ENCODE measurements at regions not wholly inside any gene's neighbourhood (a gene's known extent, or its start where the extent isn't known, plus 50 kb on each side); places are given as distances from the start of the nearest gene placed in this dataset.

DNA sequence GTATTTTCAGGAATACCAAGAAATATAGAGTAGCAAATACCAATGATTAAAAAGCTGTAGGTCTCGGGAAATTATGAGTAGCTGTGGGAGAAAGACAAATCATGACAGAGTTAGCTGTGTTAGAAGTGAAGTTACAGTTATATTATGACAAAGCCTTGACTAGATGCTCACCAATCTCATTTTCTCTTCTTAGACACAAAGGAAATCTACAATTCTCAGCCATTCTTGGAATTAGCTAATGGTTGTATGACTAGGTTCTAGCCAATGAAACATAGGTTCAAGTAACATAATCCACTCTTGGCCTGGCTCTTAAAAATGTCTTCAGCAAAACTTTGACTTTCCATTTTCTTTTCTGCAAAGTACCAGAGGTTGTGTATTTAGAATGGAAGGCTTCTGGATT, 228.8 kb upstream of the MTPN start:
- Histone ChIP-seq H4K8ac (ENCODE audit: extremely low read depth, insufficient read depth, low read length) (no peak overlapping the region), H4K91ac (replicated peaks; ENCODE audit: insufficient read length, low read length) (no peak overlapping the region), H3K36me3 (ENCODE audit: control insufficient read depth in 2 of 4, insufficient read depth in 4 of 4, low read length in 3 of 4) (no peaks in the 10 kb centered on the region), H3K9ac (replicated peaks in 1 of 4; ENCODE audit: extremely low read depth in 1 of 4, low read depth in 3 of 4, low read length in 3 of 4) (no peak overlapping the region), H2BK12ac (ENCODE audit: low read depth, low read length) (no peak overlapping the region), H2AFZ (ENCODE audit: low read length) (no peak overlapping the region), H3K4ac (replicated peaks; ENCODE audit: insufficient read length, low read depth, low read length) (no peak overlapping the region), H2BK20ac (ENCODE audit: low read length) (no peak overlapping the region), H3K23ac (ENCODE audit: insufficient read length) (no peak overlapping the region), H4K5ac (ENCODE audit: insufficient read length, low read depth, low read length) (no peak overlapping the region), H3K4me1 (replicated peaks in 1 of 4; ENCODE audit: control insufficient read depth in 3 of 4, insufficient read depth in 4 of 4, low read length in 3 of 4) (no peaks in the 10 kb centered on the region), H3K23me2 (ENCODE audit: low read depth, low read length) (no peaks in the 10 kb centered on the region), H3K27me3 (replicated peaks in 1 of 4; ENCODE audit: control insufficient read depth in 3 of 4, extremely low read depth in 1 of 4, insufficient read depth in 3 of 4, low read length in 3 of 4) (no peaks in the 10 kb centered on the region), H3K9me3 (ENCODE audit: insufficient read depth in 2 of 2, low read depth in 1 of 2, low read length in 1 of 2) (no peaks in the 10 kb centered on the region), H2BK15ac (ENCODE audit: low read length) (no peak overlapping the region), H2BK120ac (replicated peaks; ENCODE audit: low read depth, low read length) (no peak overlapping the region), H2AK5ac (ENCODE audit: low read depth, low read length) (no peak overlapping the region), H3K79me2 (ENCODE audit: control insufficient read depth in 1 of 2, insufficient read depth in 2 of 2, low read length in 2 of 2) (no peaks in the 10 kb centered on the region), H3K18ac (ENCODE audit: extremely low read depth, low read length) (no peak overlapping the region), H3K79me1 (ENCODE audit: low read depth, low read length) (no peaks in the 10 kb centered on the region), H3K4me2 (ENCODE audit: insufficient read depth in 1 of 2, low read depth in 2 of 2, low read length in 2 of 2) (no peak overlapping the region), H3K14ac (ENCODE audit: insufficient read length) (no peak overlapping the region), H4K20me1 (replicated peaks in 1 of 2; ENCODE audit: control insufficient read depth in 1 of 2, insufficient read depth in 2 of 2, low read length in 2 of 2) (no peaks in the 10 kb centered on the region), H3K27ac (ENCODE audit: low read depth, low read length) (no peak overlapping the region), H3K56ac (replicated peaks; ENCODE audit: insufficient read length, low read depth, low read length) (no peak overlapping the region), H3K4me3 (ENCODE audit: extremely low read depth in 1 of 4, insufficient read depth in 2 of 4, low read depth in 3 of 4, low read length in 4 of 4) (no peak overlapping the region), H2BK5ac (ENCODE audit: low read depth, low read length) (no peak overlapping the region)
- whole genome bisulfite sequencing, 2 experiments (ENCODE audit: extremely low coverage in 1 of 2, insufficient coverage in 1 of 2, insufficient read length in 1 of 2, insufficient replicate concordance in 2 of 2, low coverage in 1 of 2, low lambda C conversion rate in 2 of 2, missing lambda C conversion rate in 1 of 2): 100% methylated on average over 1 of the region's 1 CpG; no CpG with 5 or more reads in 1 of the 2 experiments
- DNase-seq (ENCODE audit: low read depth in 1 of 2, low spot score in 2 of 2): no peak
- CTCF ChIA-PET (ENCODE audit: partially characterized antibody): interaction anchor here (0.8 kb wide), 1 partner anchor 359 kb away, joined by 3 read pairs; no protein-coding TSS in a partner anchor
- POLR2A ChIA-PET (ENCODE audit: partially characterized antibody): no interaction called here
- FAIRE-seq: no peak
- no peak for TF ChIP-seq ASH2L (IDR thresholded peaks at IDR 0.05; ENCODE audit: low read length)
- TF ChIP-seq YY1 (IDR thresholded peaks at IDR 0.05; ENCODE audit: low read depth, low read length): no peak
- no peak for TF ChIP-seq POLR2A (IDR thresholded peaks at IDR 0.05; ENCODE audit: control extremely low read depth in 1 of 2, low read depth in 2 of 2, low read length in 2 of 2)
- TF ChIP-seq NANOG (IDR thresholded peaks at IDR 0.05; ENCODE audit: insufficient read depth, low read depth, low read length, poor library complexity, severe bottlenecking): no peak
- no peak for TF ChIP-seq SIN3A (conservative IDR thresholded peaks at IDR 0.05 in 1 of 2, IDR thresholded peaks at IDR 0.05 in 1 of 2; ENCODE audit: low read depth in 1 of 2, low read length in 2 of 2)
- no peak for TF ChIP-seq GTF2F1 (IDR thresholded peaks at IDR 0.05; ENCODE audit: borderline replicate concordance, low read depth, low read length)
